ENCODE measurements at regions not wholly inside any gene's neighbourhood (a gene's known extent, or its start where the extent isn't known, plus 50 kb on each side); places are given as distances from the start of the nearest gene placed in this dataset.

DNA sequence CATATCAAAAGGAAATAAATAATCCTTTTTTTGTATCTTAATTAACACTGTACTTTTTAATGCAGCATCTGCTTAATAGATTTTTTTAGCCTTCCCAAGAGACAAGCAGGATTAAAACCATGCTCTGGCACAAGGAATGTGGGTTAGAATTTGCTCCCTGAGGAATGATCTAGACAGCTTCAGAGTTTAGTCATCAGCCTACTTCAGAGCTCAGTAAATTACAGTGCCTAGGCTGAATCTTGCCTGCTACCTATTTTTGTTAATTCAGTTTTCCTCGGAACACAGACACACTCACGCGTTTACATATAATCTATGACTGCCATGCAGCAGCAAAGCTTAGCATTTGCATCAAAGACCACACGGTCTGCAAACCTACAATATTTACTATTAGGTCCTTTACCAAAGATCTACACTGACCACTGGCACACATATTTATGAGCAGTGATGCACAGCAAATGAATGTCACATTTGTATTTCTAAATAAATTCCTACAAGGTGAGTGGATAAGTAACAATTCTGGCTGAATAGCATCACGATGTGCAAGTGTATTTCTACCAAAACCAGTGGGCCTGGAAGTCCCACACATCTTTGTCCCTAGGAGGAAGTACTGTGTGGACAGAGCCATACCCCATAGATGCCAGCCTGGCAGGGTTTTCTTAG lies 309.8 kb upstream of the TMEM132C start:
- no peaks in the 10 kb centered on the region for H3K4me1 ChIP-seq
- H3K27me3 ChIP-seq, result no peaks in the 10 kb centered on the region
- 72% methylated on average over 5 of the region's 5 CpGs for WGBS (ENCODE audit: insufficient coverage, low coverage, low lambda C conversion rate, missing lambda C conversion rate)
- no peaks in the 10 kb centered on the region for H3K9me3 ChIP-seq
- no peaks in the 10 kb centered on the region for H3K36me3 ChIP-seq
- TF ChIP-seq, protein P1, sequence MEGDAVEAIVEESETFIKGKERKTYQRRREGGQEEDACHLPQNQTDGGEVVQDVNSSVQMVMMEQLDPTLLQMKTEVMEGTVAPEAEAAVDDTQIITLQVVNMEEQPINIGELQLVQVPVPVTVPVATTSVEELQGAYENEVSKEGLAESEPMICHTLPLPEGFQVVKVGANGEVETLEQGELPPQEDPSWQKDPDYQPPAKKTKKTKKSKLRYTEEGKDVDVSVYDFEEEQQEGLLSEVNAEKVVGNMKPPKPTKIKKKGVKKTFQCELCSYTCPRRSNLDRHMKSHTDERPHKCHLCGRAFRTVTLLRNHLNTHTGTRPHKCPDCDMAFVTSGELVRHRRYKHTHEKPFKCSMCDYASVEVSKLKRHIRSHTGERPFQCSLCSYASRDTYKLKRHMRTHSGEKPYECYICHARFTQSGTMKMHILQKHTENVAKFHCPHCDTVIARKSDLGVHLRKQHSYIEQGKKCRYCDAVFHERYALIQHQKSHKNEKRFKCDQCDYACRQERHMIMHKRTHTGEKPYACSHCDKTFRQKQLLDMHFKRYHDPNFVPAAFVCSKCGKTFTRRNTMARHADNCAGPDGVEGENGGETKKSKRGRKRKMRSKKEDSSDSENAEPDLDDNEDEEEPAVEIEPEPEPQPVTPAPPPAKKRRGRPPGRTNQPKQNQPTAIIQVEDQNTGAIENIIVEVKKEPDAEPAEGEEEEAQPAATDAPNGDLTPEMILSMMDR (IDR thresholded peaks at IDR 0.05), result no peak
- no peak for TF ChIP-seq POLR2A (IDR thresholded peaks at IDR 0.05)
- DNase-seq, result no peak
- H3K27ac ChIP-seq, result no peak overlapping the region
- no peak for ATAC-seq
- intact Hi-C loops (cut with DNase I), result no loop called here
- no peak overlapping the region for H3K4me3 ChIP-seq

DNA sequence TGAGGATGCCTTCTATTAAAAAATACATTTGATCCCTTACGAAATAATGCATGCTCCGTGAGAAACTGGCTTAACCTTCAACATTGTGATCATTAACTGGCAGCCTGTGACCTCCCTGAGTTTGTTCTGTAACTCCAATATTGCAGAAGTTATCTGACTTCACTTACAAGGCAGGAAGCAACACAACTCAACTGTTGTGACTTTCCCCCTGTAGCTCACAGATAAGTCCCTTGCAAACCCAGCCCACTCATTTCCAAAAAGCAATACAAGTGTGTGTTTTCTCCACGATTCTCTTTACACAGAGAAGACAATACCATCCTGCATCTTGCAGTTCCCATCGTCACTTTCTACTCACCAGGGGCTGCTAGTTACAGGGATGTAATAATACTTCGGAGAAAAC lies 304.7 kb upstream of the TMEM132C start:
- Histone ChIP-seq H3K27ac (no peak overlapping the region), H3K36me3 (no peaks in the 10 kb centered on the region), H3K27me3 (no peaks in the 10 kb centered on the region), H3K4me3 (no peak overlapping the region), H3K9me3 (no peaks in the 10 kb centered on the region), H3K4me1 (no peaks in the 10 kb centered on the region)
- 48% methylated on average over 5 of the region's 5 CpGs for WGBS (ENCODE audit: insufficient coverage, low coverage, low lambda C conversion rate, missing lambda C conversion rate)
- no peak for ATAC-seq
- no peak for DNase-seq
- intact Hi-C loops (cut with DNase I), result no loop called here
- TF ChIP-seq POLR2A (IDR thresholded peaks at IDR 0.05), result no peak
- TF ChIP-seq, protein P1 (IDR thresholded peaks at IDR 0.05), result no peak

DNA sequence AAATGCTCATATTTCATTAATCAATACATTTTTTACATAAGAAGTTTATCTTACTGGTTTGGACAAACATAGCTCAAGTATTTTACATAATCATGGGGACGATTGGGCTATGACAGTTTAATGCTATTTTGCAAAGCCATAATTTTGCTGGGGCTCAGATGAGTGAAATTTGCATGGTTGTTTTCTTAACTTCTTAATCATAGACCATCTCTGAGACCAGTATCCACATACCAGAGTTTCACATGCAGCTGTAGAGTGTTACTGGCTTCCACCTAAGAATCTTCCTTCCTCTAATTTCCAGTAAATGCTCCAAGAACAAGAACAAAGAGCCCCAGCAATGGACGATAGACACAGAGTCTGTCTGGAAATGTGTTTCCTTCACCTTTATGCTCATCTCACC lies 303.0 kb upstream of the TMEM132C start:
- 39% methylated on average over 2 of the region's 2 CpGs for WGBS (ENCODE audit: insufficient coverage, low coverage, low lambda C conversion rate, missing lambda C conversion rate)
- ATAC-seq (no peak), DNase-seq (no peak)
- Histone ChIP-seq H3K4me1 (no peaks in the 10 kb centered on the region), H3K36me3 (no peaks in the 10 kb centered on the region), H3K27ac (no peak overlapping the region), H3K9me3 (no peaks in the 10 kb centered on the region), H3K27me3 (no peaks in the 10 kb centered on the region), H3K4me3 (no peak overlapping the region)
- TF ChIP-seq, protein P1 (IDR thresholded peaks at IDR 0.05), result no peak
- no peak for TF ChIP-seq POLR2A (IDR thresholded peaks at IDR 0.05)
- intact Hi-C loops (cut with DNase I), result no loop called here

DNA sequence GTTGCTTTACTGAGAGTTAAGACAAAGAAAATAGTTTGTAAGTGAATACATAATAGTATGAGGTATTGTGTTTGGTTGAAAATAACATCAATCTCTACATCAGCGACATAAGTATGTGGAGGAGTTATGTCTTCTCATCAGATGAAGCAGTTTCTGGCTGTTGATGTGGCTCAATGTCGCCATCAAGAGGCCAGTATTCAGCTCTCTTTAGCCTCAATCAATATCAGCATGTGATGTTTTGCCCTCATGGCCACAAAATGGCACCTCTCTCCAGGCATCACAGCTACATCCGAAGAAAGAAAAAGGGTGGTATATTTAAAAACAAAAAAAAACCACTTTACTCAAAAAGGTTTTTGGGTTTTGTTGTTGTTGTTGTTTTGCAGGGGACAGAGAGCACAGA lies 302.3 kb upstream of the TMEM132C start:
- Histone ChIP-seq H3K27me3 (no peaks in the 10 kb centered on the region), H3K9me3 (no peaks in the 10 kb centered on the region), H3K36me3 (no peaks in the 10 kb centered on the region), H3K4me1 (no peaks in the 10 kb centered on the region), H3K27ac (no peak overlapping the region), H3K4me3 (no peak overlapping the region)
- ATAC-seq, result no peak
- TF ChIP-seq, protein P1 (IDR thresholded peaks at IDR 0.05), result no peak
- no peak for TF ChIP-seq POLR2A (IDR thresholded peaks at IDR 0.05)
- intact Hi-C loops (cut with DNase I), result no loop called here
- no peak for DNase-seq
- 46% methylated on average over 3 of the region's 3 CpGs for WGBS (ENCODE audit: insufficient coverage, low coverage, low lambda C conversion rate, missing lambda C conversion rate)

DNA sequence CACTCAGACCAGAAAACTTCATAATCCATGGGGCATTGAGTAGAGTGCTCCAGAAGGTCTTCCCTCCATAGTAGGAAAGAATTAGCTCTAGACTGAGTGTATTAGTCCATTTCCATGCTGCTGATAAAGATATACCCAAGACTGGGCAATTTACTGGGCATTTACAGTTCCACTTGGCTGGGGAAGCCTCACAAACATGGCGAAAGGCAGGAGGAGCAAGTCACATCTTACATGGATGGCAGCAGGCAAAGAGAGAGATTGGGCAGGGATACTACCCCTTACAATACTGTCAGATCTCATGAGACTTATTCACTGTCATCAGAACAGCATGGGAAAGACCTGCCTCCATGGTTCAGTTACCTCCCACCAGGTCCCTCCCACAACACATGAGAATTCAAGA lies 300.6 kb upstream of the TMEM132C start:
- TF ChIP-seq, protein P1 (IDR thresholded peaks at IDR 0.05), result no peak
- TF ChIP-seq POLR2A (IDR thresholded peaks at IDR 0.05), result no peak

More for the DNA sequence above, 300.6 kb upstream of the TMEM132C start:
- no CpG with 5 or more reads among the region's 1 CpG for WGBS (ENCODE audit: insufficient coverage, low coverage, low lambda C conversion rate, missing lambda C conversion rate)
- ATAC-seq, result no peak
- no peaks in the 10 kb centered on the region for H3K4me1 ChIP-seq
- no peaks in the 10 kb centered on the region for H3K36me3 ChIP-seq
- no peaks in the 10 kb centered on the region for H3K9me3 ChIP-seq
- intact Hi-C loops (cut with DNase I), result no loop called here
- no peak overlapping the region for H3K27ac ChIP-seq
- H3K27me3 ChIP-seq, result no peaks in the 10 kb centered on the region
- DNase-seq, result no peak
- H3K4me3 ChIP-seq, result no peak overlapping the region
